Amniotic epithelial cell (primary cell): ENCODE measurements at regions not wholly inside any gene's neighbourhood (a gene's known extent, or its start where the extent isn't known, plus 50 kb on each side); places are given as distances from the start of the nearest gene placed in this dataset.

Experiments
- DNase-seq: peaks from one replicate; pipeline ENCODE4 v3.0.0-alpha.2; 2010; ENCODE audit warnings: low read depth

- DNase-seq: no peak
These were observed 211.5 kb downstream of the URI1 start for GRCh38 chr19:30153326-30154210.

- DNase-seq: no peak
These were observed 212.4 kb downstream of the URI1 start for GRCh38 chr19:30154410-30154809.

GRCh38 chr19:30155381-30156200 lies 213.6 kb downstream of the URI1 start:
- DNase-seq: no peak

- no peak for DNase-seq
These were observed 214.6 kb downstream of the URI1 start for GRCh38 chr19:30156646-30157045.

GRCh38 chr19:30158067-30158892 lies 213.9 kb upstream of the ZNF536 start:
- no peak for DNase-seq

- DNase-seq: no peak
These were observed 213.3 kb upstream of the ZNF536 start for GRCh38 chr19:30158893-30159245.

GRCh38 chr19:30159636-30160035 lies 212.5 kb upstream of the ZNF536 start:
- DNase-seq: no peak

- no peak for DNase-seq
These were observed 211.8 kb upstream of the ZNF536 start for GRCh38 chr19:30160426-30160825.

- no peak for DNase-seq
These were observed 211.0 kb upstream of the ZNF536 start for GRCh38 chr19:30161021-30161655.

GRCh38 chr19:30161770-30162169 lies 210.4 kb upstream of the ZNF536 start:
- no peak for DNase-seq

GRCh38 chr19:30162718-30163117 lies 209.5 kb upstream of the ZNF536 start:
- no peak for DNase-seq

GRCh38 chr19:30163663-30164062 lies 208.5 kb upstream of the ZNF536 start:
- no peak for DNase-seq

GRCh38 chr19:30165228-30165813 lies 206.9 kb upstream of the ZNF536 start:
- DNase-seq: no peak

GRCh38 chr19:30167206-30167868 lies 204.8 kb upstream of the ZNF536 start:
- no peak for DNase-seq

- no peak for DNase-seq
These were observed 204.1 kb upstream of the ZNF536 start for GRCh38 chr19:30167976-30168635.

- DNase-seq: no peak
These were observed 203.4 kb upstream of the ZNF536 start for GRCh38 chr19:30168760-30169159.

GRCh38 chr19:30169196-30169900 lies 202.8 kb upstream of the ZNF536 start:
- no peak for DNase-seq

GRCh38 chr19:30170081-30170480 lies 202.1 kb upstream of the ZNF536 start:
- no peak for DNase-seq

GRCh38 chr19:30170495-30171137 lies 201.6 kb upstream of the ZNF536 start:
- DNase-seq: no peak
